ENCODE measurements at regions not wholly inside any gene's neighbourhood (a gene's known extent, or its start where the extent isn't known, plus 50 kb on each side); places are given as distances from the start of the nearest gene placed in this dataset.
"Not testable (repeated sequence)": the region's sequence is repeated elsewhere in the genome, so short reads cannot be mapped to it uniquely, and the experiment has no call there.

DNA sequence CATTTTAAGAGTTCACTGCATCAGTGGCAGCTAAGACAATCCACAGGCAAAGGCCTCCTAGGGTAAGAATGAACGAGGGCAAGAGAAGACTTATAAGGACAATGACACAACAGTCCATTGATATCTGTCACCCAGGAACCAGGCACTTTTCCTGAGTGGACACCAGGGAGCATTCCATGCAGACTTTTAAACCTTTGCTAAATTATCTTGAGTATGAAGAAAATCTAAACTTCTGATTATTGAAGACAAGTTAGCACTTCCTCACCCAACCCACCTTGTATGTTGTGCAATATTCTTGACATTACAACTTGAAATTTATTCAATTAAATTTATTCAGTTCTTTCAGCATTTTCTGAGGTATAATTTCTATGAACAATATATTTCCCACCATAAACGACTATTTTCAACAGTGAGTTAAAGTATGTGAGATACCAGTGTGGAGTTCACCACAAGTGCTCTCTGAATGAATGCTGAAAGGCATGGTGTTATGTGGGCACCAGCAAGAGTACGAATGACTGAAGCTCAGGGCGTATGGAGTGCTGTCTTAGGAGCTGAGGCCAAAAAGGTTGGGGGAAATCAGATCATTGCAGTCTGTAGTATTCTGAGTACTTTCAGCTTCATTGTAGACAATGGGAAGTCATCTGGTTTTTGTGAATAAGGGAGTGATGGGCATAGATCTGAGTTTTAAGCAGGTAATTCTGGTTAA is 124.3 kb upstream of the LMNTD1 start:
- DNase-seq (ENCODE audit: low spot score): no peak
- intact Hi-C loops (cut with DNase I): no loop called here

DNA sequence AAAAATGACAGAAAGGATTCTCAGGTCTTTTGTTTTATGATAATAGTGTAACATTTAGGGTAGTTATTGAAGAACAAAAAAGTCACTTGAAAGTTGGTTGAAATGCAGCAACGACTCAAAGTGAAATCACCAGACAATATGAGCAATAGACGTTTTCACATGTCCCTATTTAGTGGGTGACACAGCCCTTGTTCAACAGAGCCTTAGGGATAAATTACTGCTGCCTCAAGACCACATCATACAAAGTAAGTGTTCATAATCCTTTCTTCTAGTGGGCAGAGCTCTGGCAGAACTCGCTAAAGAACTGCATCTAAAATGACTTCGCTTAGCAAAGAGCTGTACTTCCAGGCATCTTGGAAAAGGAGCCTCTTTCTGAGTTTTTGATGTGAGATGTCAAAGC is 128.5 kb upstream of the LMNTD1 start:
- DNase-seq (ENCODE audit: low spot score): no peak
- intact Hi-C loops (cut with DNase I): no loop called here

DNA sequence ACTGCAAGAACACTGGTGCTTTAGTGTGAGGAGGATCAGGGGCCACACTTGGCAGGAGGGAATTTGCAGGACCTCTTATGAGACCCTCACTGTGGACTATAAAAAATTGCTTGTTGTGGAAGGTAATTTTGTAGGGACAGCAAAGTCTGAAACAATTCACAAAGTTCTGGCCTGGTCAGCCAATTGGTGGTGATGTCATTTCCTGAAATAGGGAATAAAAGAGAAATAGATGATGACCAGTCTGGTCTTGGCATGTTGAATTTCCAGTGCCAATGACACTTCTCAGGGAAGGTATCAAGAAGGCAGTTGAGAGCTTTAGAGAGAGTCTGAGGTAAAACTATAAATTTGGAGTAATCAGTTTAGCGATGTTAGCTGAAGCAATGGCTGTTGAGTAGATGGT is 129.3 kb upstream of the LMNTD1 start:
- intact Hi-C loops (cut with DNase I): no loop called here
- no peak for DNase-seq (ENCODE audit: low spot score)

DNA sequence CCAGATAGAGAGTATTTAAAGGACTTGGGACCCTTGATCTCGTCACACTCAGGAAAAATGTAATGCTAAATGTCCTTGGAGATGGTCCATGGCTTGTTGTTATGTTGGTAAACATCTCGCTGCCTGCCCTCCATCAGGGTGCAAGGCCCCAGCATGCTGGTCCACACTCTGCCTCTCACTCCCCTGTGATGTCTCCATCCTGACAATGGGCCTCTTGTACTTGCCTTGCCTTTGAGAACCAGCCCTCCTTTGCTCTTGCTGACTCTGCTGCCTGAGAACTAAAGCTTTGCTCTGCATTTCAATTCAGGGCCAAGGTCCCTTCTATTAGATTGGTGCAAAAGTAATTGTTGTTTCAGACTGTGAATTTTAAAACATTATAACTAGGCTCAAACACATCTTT is 131.0 kb upstream of the LMNTD1 start:
- DNase-seq (ENCODE audit: low spot score): no peak
- intact Hi-C loops (cut with DNase I): no loop called here

DNA sequence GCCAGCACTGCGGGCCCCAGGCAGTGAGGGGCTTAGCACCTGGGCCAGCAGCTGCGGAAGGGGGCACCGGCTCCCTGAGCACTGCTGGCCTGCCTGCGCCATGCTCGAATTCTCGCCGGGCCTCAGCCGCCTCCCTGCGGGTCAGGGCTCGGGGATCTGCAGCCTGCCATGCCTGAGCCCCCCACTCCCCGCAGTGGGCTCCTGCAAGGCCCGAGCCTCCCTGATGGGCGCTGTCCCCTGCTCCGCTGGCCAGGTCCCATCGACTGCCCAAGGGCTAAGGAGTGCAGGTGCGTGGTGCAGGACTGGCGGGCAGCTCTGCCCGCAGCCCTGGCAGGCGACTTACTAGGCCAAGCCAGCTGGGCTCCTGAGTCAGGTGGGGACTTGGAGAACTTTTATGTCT is 133.3 kb upstream of the LMNTD1 start:
- intact Hi-C loops (cut with DNase I): no loop called here
- DNase-seq (ENCODE audit: low spot score): no peak

DNA sequence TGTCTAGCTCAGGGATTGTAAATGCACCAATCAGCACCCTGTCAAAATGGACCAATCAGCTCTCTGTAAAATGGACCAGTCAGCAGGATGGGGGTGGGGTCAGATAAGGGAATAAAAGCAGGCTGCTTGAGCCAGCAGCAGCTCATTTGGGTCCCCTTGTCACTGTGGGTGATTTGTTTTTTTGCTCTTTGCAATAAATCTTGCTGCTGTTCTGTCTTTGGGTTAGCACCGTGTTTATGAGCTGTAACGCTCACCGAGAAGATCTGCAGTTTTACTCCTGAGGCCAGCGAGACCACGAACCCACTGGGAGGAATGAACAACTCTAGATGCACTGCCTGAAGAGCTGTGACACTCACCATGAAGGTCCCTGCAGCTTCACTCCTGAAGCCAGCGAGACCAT is 134.1 kb upstream of the LMNTD1 start:
- DNase-seq (ENCODE audit: low spot score): no peak
- intact Hi-C loops (cut with DNase I): no loop called here

DNA sequence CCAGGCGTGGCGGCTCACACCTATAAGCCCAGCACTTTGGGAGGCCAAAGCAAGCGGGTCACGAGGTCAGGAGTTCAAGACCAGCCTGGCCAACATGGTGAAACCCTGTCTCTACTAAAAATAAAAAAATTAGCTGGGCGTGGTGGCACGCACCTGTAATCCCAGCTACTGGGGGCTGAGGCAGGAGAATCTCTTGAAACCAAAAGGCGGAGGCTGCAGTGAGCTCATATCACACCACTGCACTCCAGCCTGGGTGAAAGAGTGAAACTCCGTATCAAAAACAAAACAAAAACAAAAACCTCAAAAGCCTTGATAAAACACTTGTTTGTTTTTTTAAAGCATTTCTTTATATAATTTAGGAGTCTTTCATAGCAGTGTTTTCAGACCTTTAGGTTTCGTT is 135.8 kb upstream of the LMNTD1 start:
- intact Hi-C loops (cut with DNase I); DNase-seq (ENCODE audit: low spot score): not testable (repeated sequence)

DNA sequence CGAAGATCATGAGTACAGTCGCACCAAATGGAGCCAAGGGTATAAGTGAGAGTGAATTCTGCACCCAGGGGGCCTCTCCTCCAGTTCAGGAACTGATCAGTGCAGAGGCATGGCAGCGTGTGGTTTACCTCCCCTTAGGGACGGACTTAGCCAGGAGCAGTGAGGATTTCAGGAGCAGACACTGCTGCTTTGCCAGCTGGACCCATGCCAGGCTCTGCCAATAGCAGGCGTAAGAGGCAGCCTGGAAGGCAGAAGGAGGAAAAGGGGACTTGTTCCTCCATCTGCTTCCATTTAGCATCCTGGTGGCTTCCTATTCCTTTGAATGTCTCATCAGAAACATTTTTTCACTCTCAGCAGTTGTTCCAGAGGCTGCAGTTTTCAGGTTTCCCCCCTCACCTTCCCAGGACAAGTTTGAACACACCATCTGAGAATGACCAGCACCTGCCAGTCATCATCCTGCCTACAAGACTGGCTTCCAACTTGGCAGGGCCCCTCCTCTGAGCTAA is 137.0 kb upstream of the LMNTD1 start:
- no peak for DNase-seq (ENCODE audit: low spot score)
- intact Hi-C loops (cut with DNase I): no loop called here

DNA sequence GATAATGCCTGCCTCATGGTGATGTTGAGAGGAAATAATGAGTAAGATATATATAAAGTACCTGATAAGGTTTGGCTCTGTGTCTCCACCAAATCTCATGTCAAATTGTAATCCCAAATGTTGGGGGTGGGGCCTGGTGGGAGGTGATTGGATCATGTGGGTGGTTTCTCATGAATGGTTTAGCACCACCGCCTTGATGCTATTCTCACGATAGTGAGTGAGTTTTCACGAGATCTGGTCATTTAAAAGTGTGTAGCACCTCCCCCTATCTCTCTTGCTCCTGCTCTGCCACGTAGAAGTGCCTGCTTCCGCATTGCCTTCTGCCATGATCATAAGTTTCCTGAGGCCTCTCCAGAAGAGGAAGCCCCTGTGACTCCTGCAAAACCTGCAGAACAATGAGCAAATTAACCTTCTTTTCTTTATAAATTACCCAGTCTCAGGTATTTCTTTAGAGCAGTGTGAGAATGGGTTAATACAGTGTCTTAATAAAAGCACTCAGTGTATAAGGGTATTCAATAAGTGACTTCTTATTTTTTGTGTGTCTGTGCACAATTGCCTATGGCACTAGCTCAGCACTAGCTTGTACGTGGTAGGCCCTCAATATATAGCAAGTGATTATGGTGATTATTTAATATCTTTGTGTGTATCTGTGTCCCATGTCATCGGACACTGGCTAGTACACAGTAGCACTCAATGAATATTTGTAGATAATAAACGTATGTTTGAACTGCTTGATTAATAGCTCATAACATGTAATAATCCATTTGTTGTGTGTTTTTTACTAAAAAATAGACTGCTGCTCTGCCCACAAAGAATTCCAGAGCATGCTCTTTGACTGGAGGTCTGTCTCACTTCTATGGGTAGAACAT is 138.1 kb upstream of the LMNTD1 start:
- intact Hi-C loops (cut with DNase I): no loop called here
- DNase-seq (ENCODE audit: low spot score): no peak

DNA sequence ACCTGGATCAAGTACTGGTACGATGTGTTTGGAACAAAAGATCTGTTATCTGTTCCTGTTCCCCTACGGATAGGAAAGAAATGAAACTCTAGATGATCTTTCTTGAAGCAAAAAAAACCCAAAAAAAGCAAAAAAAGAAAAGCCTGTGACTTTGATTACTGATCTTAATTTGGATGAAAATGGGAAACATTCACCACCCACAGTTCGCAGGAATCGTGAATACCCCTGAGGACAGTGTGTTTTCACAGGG is 138.7 kb upstream of the LMNTD1 start:
- no peak for DNase-seq (ENCODE audit: low spot score)
- intact Hi-C loops (cut with DNase I): no loop called here

DNA sequence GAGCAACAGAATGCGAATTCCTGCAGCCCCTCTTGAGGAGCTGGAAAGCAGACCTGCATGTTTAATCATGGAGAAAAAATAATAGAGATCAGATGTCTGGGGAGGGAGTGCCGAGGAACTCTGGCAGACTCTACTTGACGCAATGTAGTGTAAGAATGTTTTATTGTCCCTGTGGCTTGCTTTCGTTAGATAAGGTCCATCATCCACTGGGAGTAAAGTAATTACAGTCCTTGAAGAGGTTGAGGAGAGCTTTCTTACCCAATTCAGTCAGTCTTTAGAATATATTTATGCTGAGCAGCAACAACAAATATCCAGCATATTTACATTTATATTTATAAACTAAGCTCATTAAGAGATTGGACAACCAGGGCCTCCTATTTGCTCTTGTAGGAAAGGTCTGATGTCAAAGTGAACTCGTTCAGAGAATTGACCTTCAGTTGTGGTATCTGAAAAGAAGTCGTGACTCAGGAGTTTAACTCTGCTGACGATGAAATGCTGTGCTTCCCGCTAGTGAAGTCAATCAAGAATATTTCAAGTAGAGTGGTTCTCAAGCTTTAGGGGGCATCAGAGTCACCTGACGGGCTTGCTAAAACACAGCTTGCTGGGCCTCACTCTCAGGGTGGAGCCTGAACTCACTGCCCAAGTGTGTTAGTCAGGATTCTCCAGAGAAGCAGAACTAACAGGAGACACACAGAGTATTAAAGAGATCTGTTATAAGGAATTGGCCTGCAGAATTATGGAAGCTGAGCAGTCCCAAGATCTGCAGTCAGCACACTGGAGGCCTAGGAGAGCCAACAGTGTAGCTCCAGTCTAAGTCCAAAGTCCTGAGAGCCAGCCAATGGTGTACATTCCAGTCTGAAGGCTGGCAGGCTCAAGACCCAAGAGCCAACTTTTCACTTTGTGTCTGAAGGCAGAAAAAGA is 139.3 kb upstream of the LMNTD1 start:
- intact Hi-C loops (cut with DNase I): no loop called here
- DNase-seq (ENCODE audit: low spot score): no peak

DNA sequence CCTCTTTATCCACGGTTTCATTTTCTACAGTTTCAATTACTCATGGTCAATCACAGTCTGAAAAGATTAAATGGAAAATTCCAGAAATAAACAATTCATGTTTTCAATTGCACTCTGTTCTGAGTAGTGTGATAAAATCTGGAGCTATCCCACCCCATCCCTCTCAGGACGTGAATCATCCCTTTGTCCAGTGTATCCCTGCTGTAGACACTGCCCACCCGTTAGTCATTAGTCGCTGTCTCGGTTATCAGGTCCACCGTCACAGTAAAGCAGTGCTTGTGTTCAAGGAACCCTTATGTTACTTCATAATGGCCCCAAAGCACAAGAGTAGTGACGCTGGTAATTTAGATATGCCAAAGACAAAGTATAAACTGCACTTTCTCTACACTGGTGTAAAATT is 141.0 kb upstream of the LMNTD1 start:
- intact Hi-C loops (cut with DNase I): no loop called here
- DNase-seq (ENCODE audit: low spot score): no peak

DNA sequence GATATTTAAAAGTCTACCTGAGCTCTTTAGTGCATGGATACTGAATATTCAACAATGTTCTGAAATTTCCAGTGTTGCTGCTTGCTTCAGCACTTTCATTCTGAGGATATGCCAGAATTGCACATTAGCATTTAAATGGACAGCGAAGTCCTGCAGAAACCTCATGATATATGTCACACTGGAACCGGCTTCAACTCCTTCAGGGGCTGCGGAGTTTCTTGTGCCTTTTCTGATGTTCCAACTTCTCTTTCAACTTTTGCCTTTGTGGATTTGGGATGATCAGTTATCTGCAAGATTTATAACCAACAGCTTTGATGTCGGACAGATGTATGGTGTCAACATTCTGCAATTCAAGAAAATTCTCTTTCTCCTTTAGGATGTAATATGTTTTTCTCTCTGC is 142.5 kb upstream of the LMNTD1 start:
- DNase-seq (ENCODE audit: low spot score): no peak
- intact Hi-C loops (cut with DNase I): no loop called here

DNA sequence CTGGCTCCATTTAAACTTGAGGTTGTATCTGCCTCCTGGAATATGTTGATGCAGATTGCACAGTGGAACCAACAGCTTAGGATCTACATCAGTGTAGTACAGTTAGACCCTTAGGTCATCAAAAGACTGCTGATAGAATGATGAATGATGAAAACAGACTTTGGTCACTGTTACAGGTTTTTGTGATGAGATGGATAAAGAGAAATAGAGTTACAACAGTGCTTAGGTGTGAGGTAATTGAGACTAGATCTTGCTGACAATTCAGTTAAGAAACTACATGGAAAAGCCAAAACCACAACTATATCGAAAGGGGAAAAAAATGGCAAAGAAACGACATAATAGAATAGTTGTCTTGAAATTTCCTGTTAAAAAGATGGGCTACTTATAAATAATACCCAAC is 145.7 kb upstream of the LMNTD1 start:
- intact Hi-C loops (cut with DNase I): no loop called here
- no peak for DNase-seq (ENCODE audit: low spot score)

DNA sequence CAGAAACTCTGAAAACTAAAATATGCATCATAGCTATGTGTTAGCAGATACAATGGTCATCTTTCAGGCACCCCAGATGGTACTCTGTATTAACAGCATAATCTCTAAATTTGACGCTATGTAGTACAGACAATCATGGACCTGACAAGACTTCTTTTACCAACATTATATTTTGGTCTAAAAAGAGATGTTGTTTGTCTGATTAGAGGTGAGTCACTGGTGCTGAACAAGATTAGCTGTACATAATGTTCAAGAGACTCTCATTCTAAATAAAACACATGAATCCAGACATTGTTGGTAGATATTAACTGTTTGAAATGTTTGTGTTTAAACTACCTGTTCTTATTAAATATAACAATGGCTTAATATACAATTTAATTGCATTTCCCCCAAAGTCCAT is 146.4 kb upstream of the LMNTD1 start:
- intact Hi-C loops (cut with DNase I): no loop called here
- no peak for DNase-seq (ENCODE audit: low spot score)

DNA sequence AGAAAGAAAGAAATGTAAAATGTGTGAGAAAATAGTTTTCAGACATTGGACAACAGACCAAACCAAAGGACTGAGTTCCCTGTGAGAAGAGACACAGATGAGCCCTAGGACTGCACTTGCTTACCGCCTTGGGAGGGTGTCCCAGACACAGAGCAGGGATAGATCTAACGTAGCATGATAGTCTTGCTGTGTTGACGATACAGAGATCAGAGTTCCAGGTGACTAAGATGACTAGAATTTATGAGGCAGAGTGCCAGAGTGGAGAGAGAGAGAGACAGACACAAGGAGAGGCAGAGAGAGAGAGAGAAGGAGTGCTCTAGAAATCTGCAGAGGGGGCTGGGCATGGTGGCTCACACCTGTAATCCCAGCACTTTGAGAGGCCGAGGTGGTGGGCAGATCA is 148.2 kb upstream of the LMNTD1 start:
- intact Hi-C loops (cut with DNase I): no loop called here
- no peak for DNase-seq (ENCODE audit: low spot score)

DNA sequence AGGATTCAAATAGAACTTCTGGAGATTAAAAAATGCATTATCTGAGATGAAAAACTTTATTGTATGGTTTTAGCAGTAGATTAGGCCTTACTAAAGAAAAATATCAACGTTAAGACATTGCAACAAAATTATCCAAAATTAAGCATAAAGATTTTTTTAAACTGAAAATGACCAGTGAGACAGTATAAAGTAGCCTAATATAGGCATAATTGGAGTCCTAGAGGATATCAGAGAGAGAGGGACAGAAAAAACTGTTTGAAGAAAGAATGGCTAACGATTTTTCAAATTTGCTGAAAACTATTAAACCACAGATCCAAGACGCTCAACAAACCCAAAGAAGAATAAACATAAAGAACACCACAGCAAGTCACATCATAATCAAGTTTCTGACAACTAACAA is 149.5 kb upstream of the LMNTD1 start:
- intact Hi-C loops (cut with DNase I): no loop called here
- DNase-seq (ENCODE audit: low spot score): no peak

DNA sequence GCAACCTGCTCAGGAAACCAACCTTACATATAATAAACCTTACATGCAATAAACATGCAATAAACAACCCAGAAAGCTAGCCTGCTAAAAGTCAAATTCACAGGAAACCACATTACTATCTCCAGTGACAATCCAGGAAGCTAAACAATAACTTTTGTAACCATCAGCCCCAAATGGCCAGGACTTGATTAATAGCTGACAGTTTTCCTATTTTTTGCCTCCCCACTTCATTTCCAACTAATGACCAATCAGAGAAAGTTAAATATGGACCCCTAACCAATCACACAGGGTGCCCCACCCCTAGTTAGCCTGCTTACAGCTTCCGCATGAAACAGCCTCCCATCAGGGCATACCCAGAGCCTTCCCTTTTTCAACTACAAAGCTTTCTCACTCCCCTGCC is 152.2 kb upstream of the LMNTD1 start:
- no peak for DNase-seq (ENCODE audit: low spot score)
- intact Hi-C loops (cut with DNase I): no loop called here

DNA sequence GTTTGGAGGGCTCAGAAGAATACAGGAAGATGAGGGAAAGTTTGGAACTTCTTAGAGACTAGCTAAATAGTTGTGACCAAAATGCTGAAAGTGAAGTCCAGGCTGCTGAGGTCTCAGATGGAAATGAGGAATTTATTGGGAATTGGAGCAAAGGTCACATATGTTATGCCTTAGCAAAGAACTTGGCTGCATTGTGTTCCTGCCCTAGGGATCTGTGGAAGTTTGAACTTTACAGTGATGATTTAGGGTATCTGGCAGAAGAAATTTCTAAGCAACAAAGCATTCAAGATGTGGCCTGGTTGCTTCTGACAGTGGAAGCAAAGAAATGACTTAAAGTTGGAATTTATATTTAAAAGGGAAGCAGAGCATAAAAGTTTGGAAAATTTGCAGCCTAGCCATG is 153.6 kb upstream of the LMNTD1 start:
- DNase-seq (ENCODE audit: low spot score); intact Hi-C loops (cut with DNase I): not testable (repeated sequence)

DNA sequence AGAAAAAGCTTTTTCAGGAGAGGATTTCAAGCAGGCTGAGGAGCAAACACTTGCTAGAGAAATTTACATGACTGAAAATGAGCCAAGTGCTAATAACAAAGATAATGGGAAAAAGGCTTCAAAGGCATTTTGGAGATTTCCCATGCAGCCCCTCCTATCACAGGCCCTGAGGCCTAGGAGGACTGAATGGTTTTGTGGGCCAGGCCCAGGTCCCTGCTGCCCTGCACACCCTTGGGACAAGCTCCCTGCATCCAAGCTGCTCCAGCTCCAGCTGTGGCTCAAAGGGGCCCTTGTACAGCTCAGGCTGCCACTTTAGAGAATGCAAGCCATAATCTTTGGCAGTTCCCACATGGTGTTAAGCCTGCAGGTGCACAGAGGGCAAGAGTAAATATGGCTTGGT is 154.0 kb upstream of the LMNTD1 start:
- no peak for DNase-seq (ENCODE audit: low spot score)
- intact Hi-C loops (cut with DNase I): no loop called here
